ENCODE measurements at regions not wholly inside any gene's neighbourhood (a gene's known extent, or its start where the extent isn't known, plus 50 kb on each side); places are given as distances from the start of the nearest gene placed in this dataset.

DNA sequence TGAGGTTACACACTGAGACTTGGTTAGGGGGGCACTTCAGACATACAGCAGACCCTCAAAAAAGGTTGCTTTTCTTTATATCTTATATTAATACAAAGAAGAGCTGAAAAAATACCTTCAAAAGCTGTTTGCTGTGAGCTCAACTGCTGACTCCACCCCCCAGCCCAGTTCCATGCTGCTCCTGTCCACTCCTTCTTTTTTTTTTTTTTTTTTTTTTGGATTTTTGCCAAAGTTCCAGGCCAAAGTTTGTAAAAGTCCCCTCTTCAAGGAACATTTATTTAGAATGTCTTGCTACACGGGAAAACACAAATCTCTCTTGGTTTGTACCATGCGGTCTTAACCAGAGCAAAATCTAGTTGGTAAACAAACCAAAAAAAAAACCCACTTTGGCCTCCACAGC is 85.3 kb upstream of the AKAP12 start:
- Histone ChIP-seq H3K4me3 (ENCODE audit: low read depth, low read length, poor library complexity, severe bottlenecking) (no peak overlapping the region), H3K27ac (ENCODE audit: low read depth, low read length, poor library complexity, severe bottlenecking) (no peak overlapping the region), H3K36me3 (ENCODE audit: insufficient read depth, low read length, poor library complexity, severe bottlenecking) (no peaks in the 10 kb centered on the region), H3K4me1 (ENCODE audit: insufficient read depth, low read length, poor library complexity, severe bottlenecking) (no peaks in the 10 kb centered on the region), H3K27me3 (replicated peaks; ENCODE audit: insufficient read depth, low read depth, low read length, poor library complexity) (no peaks in the 10 kb centered on the region), H3K9me3 (ENCODE audit: low read depth, low read length, poor library complexity, severe bottlenecking) (no peaks in the 10 kb centered on the region)
- CTCF ChIA-PET: no interaction called here
- POLR2A ChIA-PET (ENCODE audit: low non-redundant PET): no interaction called here
- intact Hi-C loops (cut with micrococcal nuclease; ENCODE audit: unreplicated experiment): no loop called here
- BruUV-seq (replicated peaks): no TSS peak
- no peak for TF ChIP-seq CTCF (conservative IDR thresholded peaks at IDR 0.05; ENCODE audit: low read depth, low read length)
- no peak for TF ChIP-seq EZH2 (IDR thresholded peaks at IDR 0.05; ENCODE audit: borderline replicate concordance, low read depth, low read length, poor library complexity, severe bottlenecking)
- peak; percentile 34 for DNase-seq (ENCODE audit: low spot score)

DNA sequence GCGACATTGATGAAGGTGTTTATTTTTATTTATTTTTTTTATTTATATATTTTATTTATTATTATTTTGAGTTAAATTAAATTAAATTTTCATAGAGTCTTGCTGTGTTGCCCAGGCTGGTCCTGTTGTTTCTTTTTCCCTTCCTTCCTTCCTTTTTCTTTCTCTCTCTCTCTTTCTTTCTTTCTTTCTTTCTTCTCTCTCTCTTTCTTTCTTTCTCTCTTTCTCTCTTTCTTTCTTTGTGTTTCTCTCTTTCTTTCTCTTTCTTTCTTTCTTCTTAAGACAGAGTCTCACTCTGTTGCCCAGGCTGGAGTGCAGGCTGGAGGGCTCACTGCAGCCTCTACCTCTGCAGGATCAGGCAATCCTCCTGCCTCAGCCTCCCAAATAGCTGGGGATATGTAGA is 84.7 kb upstream of the AKAP12 start:
- intact Hi-C loops (cut with micrococcal nuclease; ENCODE audit: unreplicated experiment): no loop called here
- ChIA-PET CTCF (no interaction called here), POLR2A (ENCODE audit: low non-redundant PET) (no interaction called here)
- H3K27me3 ChIP-seq (replicated peaks; ENCODE audit: insufficient read depth, low read depth, low read length, poor library complexity): no peaks in the 10 kb centered on the region
- no peak for DNase-seq (ENCODE audit: low spot score)
- H3K36me3 ChIP-seq (ENCODE audit: insufficient read depth, low read length, poor library complexity, severe bottlenecking): no peaks in the 10 kb centered on the region
- H3K9me3 ChIP-seq (ENCODE audit: low read depth, low read length, poor library complexity, severe bottlenecking): no peaks in the 10 kb centered on the region
- H3K4me3 ChIP-seq (ENCODE audit: low read depth, low read length, poor library complexity, severe bottlenecking): no peak overlapping the region
- TF ChIP-seq CTCF (conservative IDR thresholded peaks at IDR 0.05; ENCODE audit: low read depth, low read length): no peak
- no peak for TF ChIP-seq EZH2 (IDR thresholded peaks at IDR 0.05; ENCODE audit: borderline replicate concordance, low read depth, low read length, poor library complexity, severe bottlenecking)
- no peak overlapping the region for H3K27ac ChIP-seq (ENCODE audit: low read depth, low read length, poor library complexity, severe bottlenecking)
- BruUV-seq (replicated peaks): no TSS peak
- no peaks in the 10 kb centered on the region for H3K4me1 ChIP-seq (ENCODE audit: insufficient read depth, low read length, poor library complexity, severe bottlenecking)

DNA sequence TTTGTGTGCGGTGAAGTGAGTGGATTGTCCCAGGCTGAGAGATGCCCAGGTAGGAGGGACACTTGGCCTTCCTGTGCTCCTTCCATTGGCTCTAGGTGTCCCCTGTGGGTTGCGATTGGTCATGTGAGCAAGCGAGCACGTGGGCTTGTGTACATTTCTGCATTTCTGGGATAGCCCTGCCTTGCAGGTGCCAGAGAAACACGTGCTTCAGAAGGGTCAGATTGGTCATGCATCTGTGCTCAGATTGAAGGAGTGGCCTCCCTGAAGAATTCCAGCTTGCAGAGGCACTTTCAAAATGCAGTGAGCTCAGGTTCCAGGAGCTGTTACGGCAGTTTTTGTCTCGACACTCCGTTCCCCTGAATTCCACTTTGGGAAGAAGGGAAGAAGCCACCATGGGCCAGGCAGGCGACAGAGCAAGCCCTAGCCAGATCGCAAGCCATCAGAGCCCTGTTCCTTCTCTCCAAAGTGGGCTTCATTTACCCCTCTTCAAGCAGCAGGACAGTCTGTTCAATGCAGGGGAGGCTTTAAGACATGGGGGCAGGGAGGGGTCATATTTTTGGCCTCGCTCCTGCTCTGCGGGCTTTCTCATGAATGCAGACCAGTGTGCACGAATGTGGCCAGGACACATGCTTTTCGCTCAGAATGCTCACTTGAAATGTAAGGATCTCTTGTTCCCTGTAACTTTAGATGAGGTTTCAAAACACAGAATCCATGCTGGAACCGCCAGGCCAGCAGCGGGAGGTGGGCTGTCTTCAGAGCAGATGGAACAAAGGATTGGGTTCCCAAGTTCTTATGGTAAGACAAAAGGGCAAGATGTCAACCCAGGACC is 78.6 kb upstream of the AKAP12 start:
- no peak for DNase-seq (ENCODE audit: low spot score)
- BruUV-seq (replicated peaks): no TSS peak
- TF ChIP-seq CTCF (conservative IDR thresholded peaks at IDR 0.05; ENCODE audit: low read depth, low read length): no peak
- no peak for TF ChIP-seq EZH2 (IDR thresholded peaks at IDR 0.05; ENCODE audit: borderline replicate concordance, low read depth, low read length, poor library complexity, severe bottlenecking)
- Histone ChIP-seq H3K4me1 (ENCODE audit: insufficient read depth, low read length, poor library complexity, severe bottlenecking) (no peaks in the 10 kb centered on the region), H3K4me3 (ENCODE audit: low read depth, low read length, poor library complexity, severe bottlenecking) (no peak overlapping the region), H3K36me3 (ENCODE audit: insufficient read depth, low read length, poor library complexity, severe bottlenecking) (no peaks in the 10 kb centered on the region), H3K9me3 (ENCODE audit: low read depth, low read length, poor library complexity, severe bottlenecking) (no peaks in the 10 kb centered on the region), H3K27ac (ENCODE audit: low read depth, low read length, poor library complexity, severe bottlenecking) (no peak overlapping the region), H3K27me3 (replicated peaks; ENCODE audit: insufficient read depth, low read depth, low read length, poor library complexity) (no peaks in the 10 kb centered on the region)
- ChIA-PET CTCF (no interaction called here), POLR2A (ENCODE audit: low non-redundant PET) (no interaction called here)
- intact Hi-C loops (cut with micrococcal nuclease; ENCODE audit: unreplicated experiment): no loop called here
